Osteoblast (primary cell): ENCODE measurements at regions not wholly inside any gene's neighbourhood (a gene's known extent, or its start where the extent isn't known, plus 50 kb on each side); places are given as distances from the start of the nearest gene placed in this dataset.

Experiments
- DNase-seq: peaks from one replicate; pipeline ENCODE4 v3.0.0; 2011; ENCODE audit warnings: low spot score, mixed read lengths; ENCODE audit not compliant: insufficient read length; ENCODE audit errors: missing footprints
- H2AFZ ChIP-seq: 2 replicates; pipeline ENCODE4 v1.6.0; 2011; ENCODE audit warnings: mild to moderate bottlenecking, low read length
- H3K27ac ChIP-seq: 2 replicates; pipeline ENCODE4 v1.5.1; 2011; ENCODE audit warnings: mild to moderate bottlenecking, low read depth, low read length, moderate library complexity
- H3K27me3 ChIP-seq: 2 replicates; pipeline ENCODE4 v1.6.0; 2012; ENCODE audit warnings: mild to moderate bottlenecking, control low read depth, inconsistent platforms, low read length, moderate library complexity; ENCODE audit not compliant: insufficient read depth
- H3K36me3 ChIP-seq: 2 replicates; pipeline ENCODE4 v1.5.1; 2011; ENCODE audit warnings: mild to moderate bottlenecking, low read length, control low read depth, moderate library complexity; ENCODE audit not compliant: insufficient read depth
- H3K4me1 ChIP-seq: 2 replicates; pipeline ENCODE4 v1.5.1; 2011; ENCODE audit warnings: mild to moderate bottlenecking, low read length, control low read depth, moderate library complexity; ENCODE audit not compliant: insufficient read depth
- H3K4me2 ChIP-seq: 2 replicates; pipeline ENCODE4 v1.6.0; 2011; ENCODE audit warnings: mild to moderate bottlenecking, low read length; ENCODE audit not compliant: insufficient read depth
- H3K4me3 ChIP-seq: fragments of 200-600 bp; sonication (generic); 3 replicates; pipeline ENCODE4 v1.5.1; 2012; ENCODE audit warnings: mild to moderate bottlenecking, low read length, inconsistent platforms; ENCODE audit not compliant: insufficient read depth
- H3K79me2 ChIP-seq: 2 replicates; pipeline ENCODE4 v1.6.0; 2012; ENCODE audit warnings: mild to moderate bottlenecking, low read length, control low read depth, inconsistent platforms; ENCODE audit not compliant: insufficient read depth
- H3K9me3 ChIP-seq: 2 replicates; pipeline ENCODE4 v1.5.1; 2011; ENCODE audit warnings: low read depth, low read length, control low read depth
- H4K20me1 ChIP-seq: 2 replicates; pipeline ENCODE4 v1.6.0; 2012; ENCODE audit warnings: mild to moderate bottlenecking, low read length, control low read depth; ENCODE audit not compliant: insufficient read depth
- CTCF ChIP-seq: IDR thresholded peaks from 2 replicates; pipeline ENCODE4 v1.5.1; 2011; ENCODE audit warnings: mild to moderate bottlenecking, low read depth, low read length, moderate library complexity; ENCODE audit errors: extremely low read depth

DNA sequence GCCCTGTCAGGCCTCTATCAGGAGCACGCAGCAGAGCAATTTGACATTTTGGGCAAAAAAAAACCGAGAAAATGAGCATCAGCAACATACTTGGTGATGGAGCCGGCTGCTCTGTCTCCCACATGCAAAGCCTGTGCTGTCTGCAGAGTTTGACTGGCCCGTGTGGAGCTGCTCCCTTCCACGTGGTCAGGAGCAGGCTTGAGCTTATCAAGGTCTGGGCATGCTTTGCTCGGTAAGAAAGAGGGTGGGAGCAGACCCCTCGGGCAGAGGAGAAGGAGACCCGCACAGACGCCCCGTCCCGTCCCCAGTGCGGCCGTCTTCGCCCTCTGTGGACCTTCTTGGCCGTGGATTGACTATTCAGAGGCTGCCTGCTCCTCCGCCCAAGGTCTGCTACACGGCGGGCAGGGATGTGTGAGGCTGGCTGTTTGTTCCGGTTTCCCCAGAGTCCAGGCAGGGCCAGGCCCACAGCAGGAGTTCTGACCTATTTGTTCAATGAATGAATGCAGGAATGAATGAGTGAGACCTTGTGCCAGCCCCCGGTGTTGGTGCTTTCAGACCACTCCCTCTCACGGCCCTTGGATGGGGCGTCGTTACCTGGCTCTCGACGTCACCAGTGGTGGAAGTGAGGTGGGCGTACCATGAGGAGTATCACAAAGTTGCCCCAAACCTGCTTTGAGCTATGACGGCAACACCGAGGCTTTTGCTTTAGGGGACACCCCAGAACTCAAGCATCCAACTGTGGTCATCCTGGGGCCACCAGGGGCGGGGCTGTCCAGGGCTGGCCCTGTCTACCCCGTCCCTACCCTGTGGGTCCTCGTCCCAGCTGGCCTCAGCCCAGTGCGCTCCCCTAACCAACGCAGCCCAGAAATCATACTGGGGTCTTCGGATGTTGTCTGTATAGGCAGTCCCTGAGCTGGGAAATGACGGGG lies 54.7 kb upstream of the ADRA2C start:
- H3K4me2 ChIP-seq: no peak overlapping the region
- H4K20me1 ChIP-seq: no peaks in the 10 kb centered on the region
- no peaks in the 10 kb centered on the region for H3K9me3 ChIP-seq
- peaks cover 13% of the 10 kb centered on the region for H3K4me1 ChIP-seq
- H3K27ac ChIP-seq: no peak overlapping the region
- no peak overlapping the region for H2AFZ ChIP-seq
- no peak for DNase-seq
- H3K36me3 ChIP-seq: no peaks in the 10 kb centered on the region
- H3K4me3 ChIP-seq: no peak overlapping the region
- H3K27me3 ChIP-seq: peaks cover 3% of the 10 kb centered on the region
- no peak for TF ChIP-seq CTCF
- no peaks in the 10 kb centered on the region for H3K79me2 ChIP-seq

GRCh38 chr4:3710451-3711182 lies 55.6 kb upstream of the ADRA2C start:
- Histone ChIP-seq H4K20me1 (no peaks in the 10 kb centered on the region), H3K4me3 (no peak overlapping the region), H3K9me3 (no peaks in the 10 kb centered on the region), H3K4me2 (no peak overlapping the region), H3K27me3 (peaks cover 3% of the 10 kb centered on the region), H2AFZ (no peak overlapping the region), H3K36me3 (no peaks in the 10 kb centered on the region), H3K79me2 (no peaks in the 10 kb centered on the region), H3K4me1 (peaks cover 13% of the 10 kb centered on the region), H3K27ac (no peak overlapping the region)
- no peak for DNase-seq
- TF ChIP-seq CTCF: no peak

DNA sequence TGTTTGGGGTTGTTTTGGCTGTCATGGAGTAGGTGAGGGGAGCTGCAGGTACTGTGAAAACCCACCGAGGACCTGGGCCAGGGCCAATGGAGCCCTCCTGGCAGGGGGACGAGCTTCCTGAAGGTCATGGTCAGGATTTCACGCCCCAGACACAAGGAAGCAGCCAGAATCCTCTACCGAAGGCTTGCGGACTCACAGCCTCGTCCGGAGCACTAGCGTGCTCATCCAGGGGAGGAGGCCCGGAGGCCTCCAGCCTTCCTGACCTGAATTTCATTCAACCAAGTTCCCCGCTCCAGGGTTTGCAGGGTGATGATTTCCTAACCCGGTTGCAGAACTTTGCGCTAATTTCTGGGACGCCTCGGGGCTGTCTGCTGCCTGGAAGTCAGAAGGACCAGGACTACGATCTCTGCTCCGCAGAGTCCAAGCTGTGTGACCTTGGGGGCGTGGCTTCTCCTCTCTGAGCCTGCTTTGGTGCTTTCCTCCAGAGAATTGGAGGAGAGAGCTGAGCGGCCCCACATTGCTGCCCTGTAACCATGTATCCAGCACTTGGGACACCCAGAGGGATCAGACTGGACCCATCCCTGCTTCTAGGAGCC lies 56.2 kb upstream of the ADRA2C start:
- Histone ChIP-seq H3K4me1 (peaks cover 13% of the 10 kb centered on the region), H4K20me1 (no peaks in the 10 kb centered on the region), H3K9me3 (no peaks in the 10 kb centered on the region), H3K36me3 (no peaks in the 10 kb centered on the region), H3K79me2 (no peaks in the 10 kb centered on the region), H3K27me3 (peaks cover 7% of the 10 kb centered on the region), H3K4me2 (no peak overlapping the region), H3K27ac (no peak overlapping the region), H3K4me3 (no peak overlapping the region), H2AFZ (no peak overlapping the region)
- TF ChIP-seq CTCF: no peak
- no peak for DNase-seq
